Upper lobe of left lung (tissue), 4 donors: ENCODE measurements at regions not wholly inside any gene's neighbourhood (a gene's known extent, or its start where the extent isn't known, plus 50 kb on each side); places are given as distances from the start of the nearest gene placed in this dataset.

ENCODE experiments used
- CTCF ChIP-seq, 6 experiments: fragments of 450-650 bp in 4 of 6; fragments of 200-600 bp in 2 of 6; sonication (generic) in 2 of 6; IDR thresholded peaks; one replicate each; pipeline ENCODE4 v1.5.1; 2016 to 2019; ENCODE audit warnings: antibody characterized with exemption in 6 of 6
- POLR2A ChIP-seq, 4 donors: fragments of 450-650 bp; IDR thresholded peaks; one replicate each; pipeline ENCODE4 v1.5.1; 2016 to 2017; ENCODE audit warnings: antibody characterized with exemption in 4 of 4, mild to moderate bottlenecking in 2 of 4

- TF ChIP-seq POLR2A (IDR thresholded peaks at IDR 0.05) (no peak), CTCF (IDR thresholded peaks at IDR 0.05) (no peak)
Measured at GRCh38 chr10:30540276-30540675, 89.3 kb downstream of the LYZL2 start.
